Neural crest cell (in vitro differentiated cells): ENCODE measurements at regions not wholly inside any gene's neighbourhood (a gene's known extent, or its start where the extent isn't known, plus 50 kb on each side); places are given as distances from the start of the nearest gene placed in this dataset.

Experiments used
- DNase-seq: peaks from one replicate; pipeline ENCODE4 v3.0.0; 2021; ENCODE audit warnings: low read depth, mixed read lengths, low spot score
- H3K27ac Mint-ChIP-seq: one replicate; pipeline ENCODE4 v1.8.0; 2021; ENCODE audit warnings: mild to moderate bottlenecking, mixed read lengths; ENCODE audit not compliant: unreplicated experiment
- H3K27me3 Mint-ChIP-seq: 2 replicates; pipeline ENCODE4 v1.8.0; 2021; ENCODE audit warnings: low read depth, mild to moderate bottlenecking, mixed read lengths
- H3K36me3 Mint-ChIP-seq: 2 replicates; pipeline ENCODE4 v1.8.0; 2021; ENCODE audit warnings: low read depth, mild to moderate bottlenecking, mixed read lengths
- H3K4me1 Mint-ChIP-seq: 2 replicates; pipeline ENCODE4 v1.8.0; 2021; ENCODE audit warnings: mixed read lengths
- H3K4me3 Mint-ChIP-seq: one replicate; pipeline ENCODE4 v1.8.0; 2021; ENCODE audit warnings: mild to moderate bottlenecking, mixed read lengths
- H3K9me3 Mint-ChIP-seq: 2 replicates; pipeline ENCODE4 v1.8.0; 2021; ENCODE audit warnings: mixed read lengths
- TF ChIP-seq, protein P1 (sequence below): fragments of 200-600 bp; sonication (generic); conservative IDR thresholded peaks from 2 replicates; pipeline ENCODE4 v1.5.0; 2021; ENCODE audit warnings: antibody characterized with exemption, mild to moderate bottlenecking

DNA sequence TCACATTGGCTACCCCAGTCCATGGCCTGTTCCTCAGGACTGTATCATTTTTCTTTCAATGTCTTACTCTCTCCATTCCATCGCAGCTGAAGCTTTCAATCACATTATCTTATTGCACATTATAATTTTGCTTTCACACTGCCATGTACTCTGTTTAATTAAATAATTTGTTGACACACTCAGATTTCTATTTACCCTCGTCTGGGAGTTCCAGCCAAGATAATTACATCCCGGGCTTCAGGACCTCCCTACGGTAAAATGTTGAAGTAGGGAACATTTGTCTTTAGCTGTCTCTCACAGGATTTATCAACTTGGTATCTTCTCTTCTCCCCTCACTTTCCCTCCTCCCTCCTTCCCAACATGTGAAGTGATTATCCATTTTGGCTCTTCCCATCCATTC, 177.2 kb upstream of the RASSF8 start:
- DNase-seq: no peak
- no peak overlapping the region for H3K4me3 Mint-ChIP-seq
- H3K4me1 Mint-ChIP-seq: no peaks in the 10 kb centered on the region
- TF ChIP-seq, protein P1, sequence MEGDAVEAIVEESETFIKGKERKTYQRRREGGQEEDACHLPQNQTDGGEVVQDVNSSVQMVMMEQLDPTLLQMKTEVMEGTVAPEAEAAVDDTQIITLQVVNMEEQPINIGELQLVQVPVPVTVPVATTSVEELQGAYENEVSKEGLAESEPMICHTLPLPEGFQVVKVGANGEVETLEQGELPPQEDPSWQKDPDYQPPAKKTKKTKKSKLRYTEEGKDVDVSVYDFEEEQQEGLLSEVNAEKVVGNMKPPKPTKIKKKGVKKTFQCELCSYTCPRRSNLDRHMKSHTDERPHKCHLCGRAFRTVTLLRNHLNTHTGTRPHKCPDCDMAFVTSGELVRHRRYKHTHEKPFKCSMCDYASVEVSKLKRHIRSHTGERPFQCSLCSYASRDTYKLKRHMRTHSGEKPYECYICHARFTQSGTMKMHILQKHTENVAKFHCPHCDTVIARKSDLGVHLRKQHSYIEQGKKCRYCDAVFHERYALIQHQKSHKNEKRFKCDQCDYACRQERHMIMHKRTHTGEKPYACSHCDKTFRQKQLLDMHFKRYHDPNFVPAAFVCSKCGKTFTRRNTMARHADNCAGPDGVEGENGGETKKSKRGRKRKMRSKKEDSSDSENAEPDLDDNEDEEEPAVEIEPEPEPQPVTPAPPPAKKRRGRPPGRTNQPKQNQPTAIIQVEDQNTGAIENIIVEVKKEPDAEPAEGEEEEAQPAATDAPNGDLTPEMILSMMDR: no peak
- H3K27me3 Mint-ChIP-seq: no peaks in the 10 kb centered on the region
- H3K27ac Mint-ChIP-seq: no peak overlapping the region
- no peaks in the 10 kb centered on the region for H3K9me3 Mint-ChIP-seq
- H3K36me3 Mint-ChIP-seq: no peaks in the 10 kb centered on the region

DNA sequence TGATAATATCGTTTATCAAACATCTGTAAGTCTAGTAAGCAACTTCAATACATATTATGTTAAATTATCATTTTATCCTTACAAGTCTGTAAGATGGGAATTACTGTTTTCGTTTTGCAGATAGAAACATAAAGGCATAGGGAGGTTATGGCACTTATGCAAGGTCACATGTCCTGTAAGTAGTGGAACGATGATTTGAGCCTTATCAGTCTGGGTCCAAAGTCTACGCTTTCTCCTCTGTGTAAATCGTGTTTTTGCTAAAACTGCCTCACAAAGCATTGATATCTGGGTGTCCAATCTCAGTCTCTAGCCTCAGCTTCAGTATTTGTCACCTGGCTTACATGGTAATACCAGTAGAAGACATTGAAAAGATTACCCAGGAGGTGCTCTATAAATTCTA, 174.9 kb upstream of the RASSF8 start:
- Mint-ChIP-seq H3K4me1 (no peaks in the 10 kb centered on the region), H3K4me3 (no peak overlapping the region), H3K9me3 (no peaks in the 10 kb centered on the region), H3K36me3 (no peaks in the 10 kb centered on the region), H3K27ac (no peak overlapping the region), H3K27me3 (no peaks in the 10 kb centered on the region)
- TF ChIP-seq, protein P1: no peak
- DNase-seq: no peak

- no peaks in the 10 kb centered on the region for H3K27me3 Mint-ChIP-seq
- no peak overlapping the region for H3K4me3 Mint-ChIP-seq
- no peaks in the 10 kb centered on the region for H3K4me1 Mint-ChIP-seq
- no peak for DNase-seq
- no peak overlapping the region for H3K27ac Mint-ChIP-seq
- H3K36me3 Mint-ChIP-seq: no peaks in the 10 kb centered on the region
- no peaks in the 10 kb centered on the region for H3K9me3 Mint-ChIP-seq
- TF ChIP-seq, protein P1: no peak
Measured at GRCh38 chr12:25784669-25785068, 173.8 kb upstream of the RASSF8 start.

DNA sequence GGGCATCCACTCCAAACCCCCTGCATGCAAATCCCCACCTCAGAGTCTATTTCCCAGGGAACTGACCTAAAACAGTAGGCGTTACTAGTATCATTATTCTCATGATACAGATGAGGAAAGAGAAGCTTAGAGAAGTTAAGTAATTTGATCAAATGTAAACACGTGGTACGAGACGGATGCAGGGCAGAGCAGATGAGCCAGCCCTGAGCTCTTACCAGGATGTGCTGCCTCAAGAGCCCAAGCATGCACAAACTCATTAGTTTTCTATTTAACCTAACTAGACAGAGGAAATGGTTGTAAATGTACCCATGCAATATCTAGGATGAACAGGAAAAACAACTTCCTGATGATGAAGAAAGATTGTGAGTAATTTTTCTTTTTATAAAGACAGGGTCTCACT, 173.3 kb upstream of the RASSF8 start:
- H3K4me3 Mint-ChIP-seq: no peak overlapping the region
- H3K27me3 Mint-ChIP-seq: no peaks in the 10 kb centered on the region
- H3K4me1 Mint-ChIP-seq: no peaks in the 10 kb centered on the region
- TF ChIP-seq, protein P1: no peak
- no peaks in the 10 kb centered on the region for H3K36me3 Mint-ChIP-seq
- H3K9me3 Mint-ChIP-seq: no peaks in the 10 kb centered on the region
- no peak overlapping the region for H3K27ac Mint-ChIP-seq
- no peak for DNase-seq

DNA sequence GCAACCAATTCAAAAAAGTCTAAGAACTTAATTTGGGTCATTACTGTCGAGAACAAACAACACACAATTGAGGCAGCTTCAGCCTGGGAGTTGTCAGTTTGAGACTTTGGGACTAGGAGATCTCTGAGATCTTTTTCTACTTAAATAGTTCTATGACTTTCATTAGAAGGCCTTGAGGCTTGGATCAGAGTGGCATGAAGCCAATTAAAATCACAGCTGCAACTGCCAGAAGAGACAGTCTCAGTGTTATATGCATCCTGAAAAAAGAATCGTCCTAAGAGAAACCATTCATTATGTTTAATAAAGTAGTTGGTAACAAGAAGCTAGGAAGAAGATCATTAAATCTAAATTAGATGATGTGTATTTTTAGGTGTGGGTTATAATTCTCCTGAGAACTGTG, 170.8 kb upstream of the RASSF8 start:
- TF ChIP-seq, protein P1: no peak
- H3K36me3 Mint-ChIP-seq: no peaks in the 10 kb centered on the region
- H3K27me3 Mint-ChIP-seq: no peaks in the 10 kb centered on the region
- H3K9me3 Mint-ChIP-seq: no peaks in the 10 kb centered on the region
- no peaks in the 10 kb centered on the region for H3K4me1 Mint-ChIP-seq
- no peak overlapping the region for H3K27ac Mint-ChIP-seq
- H3K4me3 Mint-ChIP-seq: no peak overlapping the region
- DNase-seq: no peak
